HL-60 (cell line): ENCODE measurements at regions not wholly inside any gene's neighbourhood (a gene's known extent, or its start where the extent isn't known, plus 50 kb on each side); places are given as distances from the start of the nearest gene placed in this dataset.

Experiments
- DNase-seq, 2 experiments: peaks; one replicate each; pipeline ENCODE4 v3.0.0-alpha.2; 2010 to 2020; ENCODE audit warnings: low read depth in 1 of 2, low spot score in 1 of 2
- H3K27ac ChIP-seq: fragments of 250-450 bp; sonication (Bioruptor Pico); replicated peaks from 2 replicates; pipeline ENCODE4 v1.5.1; 2020; ENCODE audit warnings: mild to moderate bottlenecking, moderate library complexity
- H3K27me3 ChIP-seq: fragments of 250-450 bp; sonication (Bioruptor Pico); 2 replicates; pipeline ENCODE4 v1.5.1; 2021; ENCODE audit warnings: mild to moderate bottlenecking, moderate library complexity; ENCODE audit not compliant: insufficient read depth, poor library complexity, severe bottlenecking
- H3K4me3 ChIP-seq: replicated peaks from 2 replicates; pipeline ENCODE4 v1.5.1; 2011; ENCODE audit warnings: mild to moderate bottlenecking, control low read depth, low read length; ENCODE audit not compliant: insufficient read depth
- CTCF ChIP-seq: IDR thresholded peaks from one replicate; pipeline ENCODE4 v1.5.1; 2011; ENCODE audit warnings: low read length, control low read depth, inconsistent platforms; ENCODE audit not compliant: insufficient read depth
- GABPA ChIP-seq: IDR thresholded peaks from 2 replicates; pipeline ENCODE4 v1.6.1; 2012; ENCODE audit warnings: low read depth
- POLR2AphosphoS5 ChIP-seq: IDR thresholded peaks from 2 replicates; pipeline ENCODE4 v1.6.1; 2012; ENCODE audit warnings: low read depth
- SPI1 ChIP-seq: IDR thresholded peaks from 2 replicates; pipeline ENCODE4 v1.6.1; 2012; ENCODE audit warnings: low read depth, mild to moderate bottlenecking, borderline replicate concordance
- TF ChIP-seq, protein P1 (sequence below): IDR thresholded peaks from 2 replicates; pipeline ENCODE4 v1.6.1; 2012; ENCODE audit warnings: low read depth; ENCODE audit not compliant: insufficient replicate concordance

DNA sequence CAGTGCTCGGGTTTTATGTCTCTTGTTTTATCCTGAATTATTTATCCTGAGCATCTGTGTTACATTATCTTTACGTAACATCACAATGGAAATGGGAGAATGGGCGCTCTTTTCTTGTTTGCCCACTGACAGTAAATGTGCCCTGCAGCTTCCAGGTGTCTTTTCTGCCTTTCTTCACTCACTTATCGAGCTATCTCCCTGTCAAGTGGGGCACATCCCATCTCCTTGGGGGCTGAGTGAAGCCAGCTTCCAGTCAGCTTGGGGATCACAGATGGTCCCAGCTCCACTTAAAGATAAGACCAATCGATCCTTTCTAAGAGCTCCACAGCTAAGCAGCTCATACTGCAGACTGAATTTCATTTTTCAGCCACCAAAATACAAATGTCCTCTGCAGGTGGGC lies 125.8 kb downstream of the KBTBD8 start:
- DNase-seq = no peak
- TF ChIP-seq GABPA = no peak
- TF ChIP-seq, protein P1, sequence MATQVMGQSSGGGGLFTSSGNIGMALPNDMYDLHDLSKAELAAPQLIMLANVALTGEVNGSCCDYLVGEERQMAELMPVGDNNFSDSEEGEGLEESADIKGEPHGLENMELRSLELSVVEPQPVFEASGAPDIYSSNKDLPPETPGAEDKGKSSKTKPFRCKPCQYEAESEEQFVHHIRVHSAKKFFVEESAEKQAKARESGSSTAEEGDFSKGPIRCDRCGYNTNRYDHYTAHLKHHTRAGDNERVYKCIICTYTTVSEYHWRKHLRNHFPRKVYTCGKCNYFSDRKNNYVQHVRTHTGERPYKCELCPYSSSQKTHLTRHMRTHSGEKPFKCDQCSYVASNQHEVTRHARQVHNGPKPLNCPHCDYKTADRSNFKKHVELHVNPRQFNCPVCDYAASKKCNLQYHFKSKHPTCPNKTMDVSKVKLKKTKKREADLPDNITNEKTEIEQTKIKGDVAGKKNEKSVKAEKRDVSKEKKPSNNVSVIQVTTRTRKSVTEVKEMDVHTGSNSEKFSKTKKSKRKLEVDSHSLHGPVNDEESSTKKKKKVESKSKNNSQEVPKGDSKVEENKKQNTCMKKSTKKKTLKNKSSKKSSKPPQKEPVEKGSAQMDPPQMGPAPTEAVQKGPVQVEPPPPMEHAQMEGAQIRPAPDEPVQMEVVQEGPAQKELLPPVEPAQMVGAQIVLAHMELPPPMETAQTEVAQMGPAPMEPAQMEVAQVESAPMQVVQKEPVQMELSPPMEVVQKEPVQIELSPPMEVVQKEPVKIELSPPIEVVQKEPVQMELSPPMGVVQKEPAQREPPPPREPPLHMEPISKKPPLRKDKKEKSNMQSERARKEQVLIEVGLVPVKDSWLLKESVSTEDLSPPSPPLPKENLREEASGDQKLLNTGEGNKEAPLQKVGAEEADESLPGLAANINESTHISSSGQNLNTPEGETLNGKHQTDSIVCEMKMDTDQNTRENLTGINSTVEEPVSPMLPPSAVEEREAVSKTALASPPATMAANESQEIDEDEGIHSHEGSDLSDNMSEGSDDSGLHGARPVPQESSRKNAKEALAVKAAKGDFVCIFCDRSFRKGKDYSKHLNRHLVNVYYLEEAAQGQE = no peak
- TF ChIP-seq SPI1 = no peak
- TF ChIP-seq POLR2AphosphoS5 = no peak
- no peak for TF ChIP-seq CTCF
- H3K27me3 ChIP-seq = no peaks in the 10 kb centered on the region
- H3K27ac ChIP-seq = no peak overlapping the region
- H3K4me3 ChIP-seq = no peak overlapping the region

GRCh38 chr3:67127254-67127653 lies 129.1 kb downstream of the KBTBD8 start:
- no peak for DNase-seq
- no peak overlapping the region for H3K4me3 ChIP-seq
- H3K27me3 ChIP-seq = no peaks in the 10 kb centered on the region
- no peak overlapping the region for H3K27ac ChIP-seq
- TF ChIP-seq, protein P1 = no peak
- TF ChIP-seq GABPA = no peak
- TF ChIP-seq CTCF = no peak
- no peak for TF ChIP-seq SPI1
- no peak for TF ChIP-seq POLR2AphosphoS5

DNA sequence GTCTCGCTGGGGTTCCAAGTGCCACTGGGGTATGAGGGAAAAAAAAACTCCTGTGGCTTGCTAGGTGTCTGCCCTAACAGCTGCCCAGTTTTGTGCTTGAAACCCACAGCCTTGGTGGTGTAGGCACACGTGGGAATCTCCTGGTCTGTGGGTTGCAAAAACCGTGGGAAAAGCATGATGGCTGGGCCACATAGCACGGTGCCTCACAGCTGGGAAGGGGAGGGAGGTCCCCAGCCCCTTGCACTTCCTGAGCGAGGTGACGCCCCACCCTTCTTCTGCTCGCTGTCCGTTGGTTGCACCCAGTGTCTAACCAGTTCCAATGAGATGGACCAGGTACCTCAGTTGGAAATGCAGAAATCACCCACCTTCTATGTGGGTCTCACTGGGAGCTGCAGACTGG lies 144.3 kb downstream of the KBTBD8 start:
- TF ChIP-seq, protein P1 = no peak
- no peak for TF ChIP-seq GABPA
- TF ChIP-seq SPI1 = no peak
- TF ChIP-seq POLR2AphosphoS5 = no peak
- TF ChIP-seq CTCF = no peak
- DNase-seq = no peak
- Histone ChIP-seq H3K27ac (no peak overlapping the region), H3K4me3 (no peak overlapping the region), H3K27me3 (no peaks in the 10 kb centered on the region)
